Cardiac muscle cell (in vitro differentiated cells and primary cell): ENCODE measurements at regions not wholly inside any gene's neighbourhood (a gene's known extent, or its start where the extent isn't known, plus 50 kb on each side); places are given as distances from the start of the nearest gene placed in this dataset.
A peak's percentile ranks its signal among the peaks of the same experiment; 100 is the strongest.
"Not testable (repeated sequence)": the region's sequence is repeated elsewhere in the genome, so short reads cannot be mapped to it uniquely, and the experiment has no call there.

ENCODE experiments used
- DNase-seq, 2 donors: peaks; one replicate each; pipeline versions ENCODE4 v3.0.0 to v3.0.0-alpha.2; 2010 to 2017; ENCODE audit warnings: low read depth in 1 of 2, low spot score in 1 of 2
- H3K27ac ChIP-seq: fragments of 200-600 bp; sonication (generic); 2 replicates; pipeline ENCODE4 v1.5.1; 2016
- H3K27me3 ChIP-seq: fragments of 200-600 bp; sonication (generic); 2 replicates; pipeline ENCODE4 v1.6.0; 2016; ENCODE audit warnings: control low read depth
- H3K36me3 ChIP-seq: fragments of 200-600 bp; sonication (generic); 2 replicates; pipeline ENCODE4 v1.5.1; 2016; ENCODE audit warnings: control low read depth
- H3K4me1 ChIP-seq: fragments of 200-600 bp; sonication (generic); 2 replicates; pipeline ENCODE4 v1.8.1; 2017; ENCODE audit warnings: low read depth, mild to moderate bottlenecking, mixed run types
- H3K4me3 ChIP-seq: fragments of 200-600 bp; sonication (generic); 2 replicates; pipeline ENCODE4 v1.5.1; 2016; ENCODE audit warnings: mild to moderate bottlenecking
- H3K9me3 ChIP-seq: fragments of 200-600 bp; sonication (generic); 2 replicates; pipeline ENCODE4 v1.5.1; 2017; ENCODE audit warnings: low read depth, mild to moderate bottlenecking, control low read depth
- CTCF ChIP-seq: IDR thresholded peaks from 2 replicates; pipeline ENCODE4 v1.5.1; 2012; ENCODE audit warnings: low read depth, mild to moderate bottlenecking, low read length

- Histone ChIP-seq H3K9me3 (no peaks in the 10 kb centered on the region), H3K27me3 (no peaks in the 10 kb centered on the region), H3K4me1 (no peaks in the 10 kb centered on the region), H3K36me3 (no peaks in the 10 kb centered on the region), H3K4me3 (no peak overlapping the region), H3K27ac (no peak overlapping the region)
- no peak for TF ChIP-seq CTCF
- DNase-seq, result no peak
Measured at GRCh38 chr13:83086948-83087347, 795.3 kb downstream of the SLITRK1 start.

DNA sequence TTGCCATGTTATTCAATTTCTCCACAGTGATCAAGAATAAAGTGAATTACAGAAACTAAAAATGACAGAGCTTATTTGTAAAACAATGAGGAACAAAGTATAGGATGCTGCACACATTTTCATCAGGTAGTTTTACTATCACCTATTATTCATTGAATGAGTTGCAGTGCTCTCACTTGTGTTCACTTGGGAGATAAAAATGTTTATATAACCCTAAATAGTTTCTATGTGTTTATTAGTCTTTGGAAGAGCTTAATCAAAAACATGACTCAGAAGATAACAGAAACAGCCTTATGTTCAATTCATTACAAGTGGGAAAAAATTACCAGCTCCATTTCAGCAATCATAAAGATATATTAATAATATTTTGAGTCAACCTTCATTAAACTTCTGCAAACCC is 796.2 kb downstream of the SLITRK1 start:
- Histone ChIP-seq H3K27ac (no peak overlapping the region), H3K4me3 (no peak overlapping the region), H3K4me1 (no peaks in the 10 kb centered on the region), H3K27me3 (no peaks in the 10 kb centered on the region), H3K36me3 (no peaks in the 10 kb centered on the region), H3K9me3 (no peaks in the 10 kb centered on the region)
- no peak for TF ChIP-seq CTCF
- no peak for DNase-seq

- Histone ChIP-seq H3K9me3 (no peaks in the 10 kb centered on the region), H3K27me3 (no peaks in the 10 kb centered on the region), H3K36me3 (no peaks in the 10 kb centered on the region), H3K4me3 (no peak overlapping the region), H3K27ac (no peak overlapping the region), H3K4me1 (no peaks in the 10 kb centered on the region)
- peak in 1 of 2 donors; percentile 54 for DNase-seq
- TF ChIP-seq CTCF, result no peak
Measured at GRCh38 chr13:83085186-83085900, 796.9 kb downstream of the SLITRK1 start.

DNA sequence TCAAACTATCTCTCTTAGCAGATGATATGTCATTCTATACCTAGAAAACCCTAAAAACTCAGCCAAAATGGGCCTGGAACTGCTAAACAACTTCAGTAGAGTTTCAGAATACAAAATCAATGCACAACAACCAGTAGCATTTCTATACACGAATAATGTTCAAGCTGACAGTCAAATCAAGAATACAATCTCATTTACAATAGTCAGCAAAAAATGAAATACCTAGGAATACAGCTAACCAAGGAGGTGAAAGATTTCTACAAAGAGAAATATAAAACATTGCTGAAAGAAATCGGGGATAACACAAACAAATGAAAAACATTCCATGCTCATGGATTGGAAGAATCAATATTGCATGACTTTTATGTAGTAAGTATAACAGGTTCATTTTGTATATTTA is 804.8 kb downstream of the SLITRK1 start:
- no peak for DNase-seq
- TF ChIP-seq CTCF, result no peak
- Histone ChIP-seq H3K4me1 (no peaks in the 10 kb centered on the region), H3K36me3 (no peaks in the 10 kb centered on the region), H3K27me3 (no peaks in the 10 kb centered on the region), H3K4me3 (no peak overlapping the region), H3K27ac (no peak overlapping the region), H3K9me3 (no peaks in the 10 kb centered on the region)

GRCh38 chr13:83073930-83074329 is 808.3 kb downstream of the SLITRK1 start:
- not testable (repeated sequence) for H3K27me3 ChIP-seq, H3K36me3 ChIP-seq, H3K9me3 ChIP-seq, H3K4me3 ChIP-seq, H3K27ac ChIP-seq, H3K4me1 ChIP-seq
- peak in 1 of 2 donors; percentile 30 for DNase-seq

DNA sequence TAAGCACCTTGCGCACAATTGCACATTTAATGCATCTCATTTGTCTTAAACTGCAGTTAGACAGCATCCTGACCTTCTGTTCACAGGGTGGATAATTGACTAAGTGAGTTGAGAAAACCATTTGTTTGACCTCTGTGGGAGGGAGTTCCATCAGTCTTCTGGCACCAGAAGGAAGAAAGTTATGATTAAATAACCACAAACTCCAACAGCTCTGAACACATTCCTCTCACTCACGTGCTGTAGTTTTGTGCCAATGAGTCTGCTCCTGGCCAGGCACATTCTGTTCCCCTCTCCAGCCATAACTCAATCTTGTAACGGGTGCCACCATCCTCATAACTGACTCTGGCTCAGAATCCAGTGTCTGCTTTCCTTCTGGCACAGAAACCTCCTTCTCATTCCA is 817.2 kb downstream of the SLITRK1 start:
- Histone ChIP-seq H3K9me3 (no peaks in the 10 kb centered on the region), H3K27ac (no peak overlapping the region), H3K36me3 (no peaks in the 10 kb centered on the region), H3K27me3 (no peaks in the 10 kb centered on the region), H3K4me1 (no peaks in the 10 kb centered on the region), H3K4me3 (no peak overlapping the region)
- no peak for TF ChIP-seq CTCF
- peak in 1 of 2 donors; percentile 97 for DNase-seq
